ENCODE measurements at regions not wholly inside any gene's neighbourhood (a gene's known extent, or its start where the extent isn't known, plus 50 kb on each side); places are given as distances from the start of the nearest gene placed in this dataset.

GRCh38 chr18:76685860-76686259 lies 136.5 kb upstream of the ZNF236 start:
- no peak for DNase-seq (ENCODE audit: low spot score)

- DNase-seq (ENCODE audit: low spot score) = no peak
Measured at GRCh38 chr18:76685402-76685801, 137.0 kb upstream of the ZNF236 start.

GRCh38 chr18:76684265-76684664 lies 138.1 kb upstream of the ZNF236 start:
- DNase-seq (ENCODE audit: low spot score) = no peak

GRCh38 chr18:76679945-76680344 lies 142.4 kb upstream of the ZNF236 start:
- DNase-seq (ENCODE audit: low spot score) = no peak

- no peak for DNase-seq (ENCODE audit: low spot score)
Measured at GRCh38 chr18:76679259-76679658, 143.1 kb upstream of the ZNF236 start.

- DNase-seq (ENCODE audit: low spot score) = no peak
Measured at GRCh38 chr18:76678248-76678647, 144.1 kb upstream of the ZNF236 start.

GRCh38 chr18:76674596-76674995 lies 147.8 kb upstream of the ZNF236 start:
- DNase-seq (ENCODE audit: low spot score) = no peak

GRCh38 chr18:76673281-76674185 lies 148.8 kb upstream of the ZNF236 start:
- DNase-seq (ENCODE audit: low spot score) = no peak

- no peak for DNase-seq (ENCODE audit: low spot score)
Measured at GRCh38 chr18:76672627-76673026, 149.7 kb upstream of the ZNF236 start.

- DNase-seq (ENCODE audit: low spot score) = no peak
Measured at GRCh38 chr18:76670564-76671288, 151.6 kb upstream of the ZNF236 start.

- no peak for DNase-seq (ENCODE audit: low spot score)
Measured at GRCh38 chr18:76668546-76668945, 153.8 kb upstream of the ZNF236 start.

GRCh38 chr18:76668119-76668518 lies 154.2 kb upstream of the ZNF236 start:
- DNase-seq (ENCODE audit: low spot score) = no peak

- no peak for DNase-seq (ENCODE audit: low spot score)
Measured at GRCh38 chr18:76667603-76668002, 154.8 kb upstream of the ZNF236 start.

- DNase-seq (ENCODE audit: low spot score) = no peak
Measured at GRCh38 chr18:76662626-76663025, 159.7 kb upstream of the ZNF236 start.

GRCh38 chr18:76660571-76661192 lies 161.7 kb upstream of the ZNF236 start:
- DNase-seq (ENCODE audit: low spot score) = no peak

- DNase-seq (ENCODE audit: low spot score) = no peak
Measured at GRCh38 chr18:76658627-76659026, 163.6 kb upstream of the ZNF516 start.

GRCh38 chr18:76657911-76658470 lies 162.9 kb upstream of the ZNF516 start:
- DNase-seq (ENCODE audit: low spot score) = no peak

GRCh38 chr18:76656925-76657827 lies 162.1 kb upstream of the ZNF516 start:
- peak; percentile 15 for DNase-seq (ENCODE audit: low spot score)

GRCh38 chr18:76654577-76654976 lies 159.5 kb upstream of the ZNF516 start:
- DNase-seq (ENCODE audit: low spot score) = no peak

GRCh38 chr18:76647322-76647721 lies 152.3 kb upstream of the ZNF516 start:
- DNase-seq (ENCODE audit: low spot score) = no peak

GRCh38 chr18:76644580-76644979 lies 149.5 kb upstream of the ZNF516 start:
- no peak for DNase-seq (ENCODE audit: low spot score)
